AG04449 (cell line): ENCODE measurements at regions not wholly inside any gene's neighbourhood (a gene's known extent, or its start where the extent isn't known, plus 50 kb on each side); places are given as distances from the start of the nearest gene placed in this dataset.

Source experiments
- CTCF ChIA-PET: fragments of 350-600 bp; formaldehyde crosslinking; extraction: SDS; loops from one replicate; lab custom pipeline; 2021; ENCODE audit warnings: antibody characterized with exemption; lab: Yijun Ruan, JAX
- POLR2A ChIA-PET: fragments of 400-600, 350-600 bp; formaldehyde crosslinking; extraction: SDS; loops from one replicate; lab custom pipeline; 2020; ENCODE audit warnings: antibody characterized with exemption, inconsistent platforms; lab: Yijun Ruan, JAX
- DNase-seq: peaks from one replicate; pipeline ENCODE4 v3.0.0-alpha.2; 2010; ENCODE audit warnings: low read depth, low spot score
- H3K4me3 ChIP-seq: 2 replicates; pipeline ENCODE4 v1.5.1; 2011; ENCODE audit warnings: low read depth, mild to moderate bottlenecking, control low read depth, low read length
- CTCF ChIP-seq: IDR thresholded peaks from one replicate; pipeline ENCODE4 v1.5.1; 2011; ENCODE audit warnings: mild to moderate bottlenecking, moderate library complexity, low read length, control low read depth, inconsistent platforms; ENCODE audit not compliant: insufficient read depth; ENCODE audit errors: missing control alignments

- ChIA-PET POLR2A (no interaction called here), CTCF (interaction anchor here (1.2 kb wide), 1 partner anchor 49 kb away, joined by 3 read pairs; no protein-coding TSS in a partner anchor)
- DNase-seq, result peak; percentile 21
- no peak for TF ChIP-seq CTCF
- no peak overlapping the region for H3K4me3 ChIP-seq
Measured at GRCh38 chr4:87901422-87901992, 68.7 kb downstream of the MEPE start.

- ChIA-PET POLR2A (interaction anchor here (0.6 kb wide), 1 partner anchor 34 kb away, joined by 3 read pairs; no protein-coding TSS in a partner anchor), CTCF (no interaction called here)
- TF ChIP-seq CTCF, result no peak
Measured at GRCh38 chr4:87904639-87905160, 70.8 kb upstream of the SPP1 start.

GRCh38 chr4:87908336-87908735, 67.2 kb upstream of the SPP1 start:
- TF ChIP-seq CTCF, result no peak
- CTCF ChIA-PET, result no interaction called here
- no peak for DNase-seq
- no peak overlapping the region for H3K4me3 ChIP-seq
- POLR2A ChIA-PET, result no interaction called here

More at GRCh38 chr4:87904639-87905160, 70.8 kb upstream of the SPP1 start:
- no peak for DNase-seq
- no peak overlapping the region for H3K4me3 ChIP-seq

GRCh38 chr4:87910795-87911194, 64.7 kb upstream of the SPP1 start:
- no peak overlapping the region for H3K4me3 ChIP-seq
- DNase-seq, result no peak
- ChIA-PET POLR2A (no interaction called here), CTCF (no interaction called here)
- TF ChIP-seq CTCF, result no peak

- no peak for DNase-seq
- POLR2A ChIA-PET, result no interaction called here
- CTCF ChIA-PET, result no interaction called here
Measured at GRCh38 chr4:87911252-87911774, 64.2 kb upstream of the SPP1 start.

More at GRCh38 chr4:87911252-87911774, 64.2 kb upstream of the SPP1 start:
- no peak for TF ChIP-seq CTCF
- H3K4me3 ChIP-seq, result no peak overlapping the region
